Calu3 (cell line): ENCODE measurements at regions not wholly inside any gene's neighbourhood (a gene's known extent, or its start where the extent isn't known, plus 50 kb on each side); places are given as distances from the start of the nearest gene placed in this dataset.

ENCODE experiments used
- BruUV-seq: library from RNA; stranded (reverse); fragments of 400-500 nt; replicated peaks from 2 replicates; lab custom pipeline; 2021; lab: Mats Ljungman, UMichigan
- CTCF ChIA-PET: fragments of 300-600 bp; sonication (Branson Sonifier 250); formaldehyde crosslinking; loops from one replicate; lab custom pipeline; 2022; ENCODE audit warnings: antibody characterized with exemption; lab: Charles Lee
- DNase-seq: peaks from one replicate; pipeline ENCODE4 v3.0.0; 2022
- H3K27ac Mint-ChIP-seq: one replicate; pipeline ENCODE4 v1.8.0; 2022; ENCODE audit warnings: mixed read lengths; ENCODE audit not compliant: unreplicated experiment
- H3K27me3 Mint-ChIP-seq: one replicate; pipeline ENCODE4 v1.8.0; 2022; ENCODE audit warnings: mixed read lengths; ENCODE audit not compliant: unreplicated experiment
- H3K36me3 Mint-ChIP-seq: one replicate; pipeline ENCODE4 v1.8.0; 2022; ENCODE audit warnings: mild to moderate bottlenecking, moderate library complexity, mixed read lengths; ENCODE audit not compliant: insufficient read depth, unreplicated experiment
- H3K4me1 Mint-ChIP-seq: one replicate; pipeline ENCODE4 v1.8.0; 2022; ENCODE audit warnings: mild to moderate bottlenecking, low read depth, mixed read lengths; ENCODE audit not compliant: unreplicated experiment
- H3K4me3 Mint-ChIP-seq: one replicate; pipeline ENCODE4 v1.8.0; 2022; ENCODE audit warnings: mild to moderate bottlenecking, low read depth, moderate library complexity, mixed read lengths; ENCODE audit not compliant: unreplicated experiment
- H3K9me3 Mint-ChIP-seq: one replicate; pipeline ENCODE4 v1.8.0; 2022; ENCODE audit warnings: low read depth, mixed read lengths; ENCODE audit not compliant: unreplicated experiment
- intact Hi-C: fragments of 100-400 bp; cut with micrococcal nuclease; formaldehyde crosslinking; loops from one replicate; pipeline ENCODE4 v1.10.0; 2022; ENCODE audit not compliant: unreplicated experiment
- TF ChIP-seq, protein P1 (sequence below): fragments of 200-600 bp; IDR thresholded peaks from one replicate; pipeline ENCODE4 v1.8.0; 2022; ENCODE audit warnings: antibody characterized with exemption; ENCODE audit not compliant: unreplicated experiment

DNA sequence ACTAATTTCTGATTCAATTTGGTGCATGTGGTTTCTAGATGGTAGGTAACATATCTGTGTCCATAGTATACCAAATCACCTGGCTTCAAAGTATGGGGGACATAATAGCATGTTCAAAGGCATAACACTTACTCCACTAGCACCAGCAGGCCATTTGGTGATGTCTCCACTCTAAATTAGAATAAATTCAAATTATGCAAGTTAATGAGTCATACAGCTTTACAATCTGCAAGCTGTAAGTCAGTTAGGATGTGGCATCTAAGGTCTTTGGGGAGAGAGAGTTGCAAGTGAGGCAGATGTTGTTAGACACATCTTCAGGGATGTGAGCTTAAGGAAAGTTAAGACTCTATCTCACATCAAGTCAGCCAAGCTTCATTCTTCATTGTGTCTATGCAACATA, 506.4 kb upstream of the GRM3 start:
- no TSS peak for BruUV-seq
- intact Hi-C loops, result no loop called here
- Mint-ChIP-seq H3K27me3 (no peaks in the 10 kb centered on the region), H3K9me3 (no peaks in the 10 kb centered on the region), H3K4me1 (no peaks in the 10 kb centered on the region), H3K36me3 (no peaks in the 10 kb centered on the region), H3K4me3 (no peak overlapping the region), H3K27ac (no peak overlapping the region)
- CTCF ChIA-PET, result no interaction called here
- TF ChIP-seq, protein P1, sequence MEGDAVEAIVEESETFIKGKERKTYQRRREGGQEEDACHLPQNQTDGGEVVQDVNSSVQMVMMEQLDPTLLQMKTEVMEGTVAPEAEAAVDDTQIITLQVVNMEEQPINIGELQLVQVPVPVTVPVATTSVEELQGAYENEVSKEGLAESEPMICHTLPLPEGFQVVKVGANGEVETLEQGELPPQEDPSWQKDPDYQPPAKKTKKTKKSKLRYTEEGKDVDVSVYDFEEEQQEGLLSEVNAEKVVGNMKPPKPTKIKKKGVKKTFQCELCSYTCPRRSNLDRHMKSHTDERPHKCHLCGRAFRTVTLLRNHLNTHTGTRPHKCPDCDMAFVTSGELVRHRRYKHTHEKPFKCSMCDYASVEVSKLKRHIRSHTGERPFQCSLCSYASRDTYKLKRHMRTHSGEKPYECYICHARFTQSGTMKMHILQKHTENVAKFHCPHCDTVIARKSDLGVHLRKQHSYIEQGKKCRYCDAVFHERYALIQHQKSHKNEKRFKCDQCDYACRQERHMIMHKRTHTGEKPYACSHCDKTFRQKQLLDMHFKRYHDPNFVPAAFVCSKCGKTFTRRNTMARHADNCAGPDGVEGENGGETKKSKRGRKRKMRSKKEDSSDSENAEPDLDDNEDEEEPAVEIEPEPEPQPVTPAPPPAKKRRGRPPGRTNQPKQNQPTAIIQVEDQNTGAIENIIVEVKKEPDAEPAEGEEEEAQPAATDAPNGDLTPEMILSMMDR, result no peak
- no peak for DNase-seq

DNA sequence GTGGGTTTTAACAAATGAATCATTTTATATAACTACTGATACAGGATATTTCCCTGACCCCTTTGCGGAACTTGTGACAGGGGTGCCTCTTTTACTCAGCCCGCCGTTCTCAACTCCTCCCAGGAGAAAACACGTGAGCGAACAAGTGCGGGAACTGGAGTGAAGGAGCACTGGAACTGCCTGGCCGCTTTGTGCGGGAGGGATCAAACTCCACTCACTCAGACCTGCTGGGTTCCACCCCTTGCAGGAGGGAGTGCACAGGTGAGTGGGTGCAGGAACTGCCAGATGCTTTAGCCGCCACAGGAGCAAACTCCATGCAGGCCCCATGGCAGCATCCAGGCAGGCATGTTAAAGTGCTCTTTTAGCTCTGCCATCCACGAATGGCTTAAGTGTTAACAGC, 513.4 kb upstream of the GRM3 start:
- TF ChIP-seq, protein P1, result no peak
- no peak overlapping the region for H3K27ac Mint-ChIP-seq
- intact Hi-C loops, result no loop called here
- CTCF ChIA-PET, result no interaction called here
- H3K27me3 Mint-ChIP-seq, result no peaks in the 10 kb centered on the region
- no peak overlapping the region for H3K4me3 Mint-ChIP-seq
- peaks cover 2% of the 10 kb centered on the region for H3K4me1 Mint-ChIP-seq
- DNase-seq, result no peak
- no peaks in the 10 kb centered on the region for H3K36me3 Mint-ChIP-seq
- no TSS peak for BruUV-seq
- no peaks in the 10 kb centered on the region for H3K9me3 Mint-ChIP-seq

DNA sequence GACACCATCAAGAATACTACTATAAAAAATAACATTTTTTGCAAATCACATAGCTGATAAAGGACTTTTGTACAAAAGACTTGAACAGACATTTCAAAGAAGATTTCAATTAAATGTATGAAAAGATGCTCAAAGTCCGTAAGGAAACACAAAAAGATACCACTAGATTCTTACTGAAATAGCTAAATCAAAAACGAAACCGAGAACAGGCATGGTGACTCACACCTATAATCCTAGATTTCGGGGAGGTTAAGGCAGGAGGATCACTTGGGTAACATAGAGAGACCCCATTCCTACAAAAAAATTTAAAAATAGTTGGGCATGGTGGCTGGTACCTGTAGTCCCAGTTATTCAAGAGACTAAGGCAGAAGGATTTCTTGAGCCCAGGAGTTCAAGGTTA, 520.2 kb upstream of the GRM3 start:
- H3K4me3 Mint-ChIP-seq, result no peak overlapping the region
- H3K9me3 Mint-ChIP-seq, result no peaks in the 10 kb centered on the region
- BruUV-seq, result no TSS peak
- no peak overlapping the region for H3K27ac Mint-ChIP-seq
- TF ChIP-seq, protein P1, result no peak
- H3K27me3 Mint-ChIP-seq, result no peaks in the 10 kb centered on the region
- no peak for DNase-seq
- CTCF ChIA-PET, result no interaction called here
- peaks cover 8% of the 10 kb centered on the region for H3K4me1 Mint-ChIP-seq
- intact Hi-C loops, result no loop called here
- no peaks in the 10 kb centered on the region for H3K36me3 Mint-ChIP-seq

DNA sequence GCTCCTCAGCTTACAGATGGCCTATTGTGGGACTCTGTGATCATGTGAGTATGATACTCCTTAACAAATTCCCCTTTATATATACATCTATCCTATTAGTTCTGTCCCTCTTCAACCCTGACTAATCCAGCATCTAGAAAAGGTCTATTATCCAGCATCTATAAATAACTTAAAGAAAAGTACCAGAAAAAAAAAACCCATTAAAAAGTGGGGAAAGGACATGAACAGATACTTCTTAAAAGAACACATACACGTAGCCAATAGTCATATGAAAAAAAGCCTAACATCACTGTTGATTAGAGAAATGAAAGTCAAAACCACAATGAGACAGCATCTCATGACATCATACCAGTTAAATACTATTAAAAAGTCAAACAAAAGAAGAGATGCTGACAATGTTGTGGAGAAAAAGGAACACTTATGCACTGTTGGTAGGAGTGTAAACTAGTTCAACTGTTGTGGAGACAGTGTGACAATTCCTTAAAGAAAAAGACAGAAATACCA, 549.5 kb upstream of the GRM3 start:
- H3K9me3 Mint-ChIP-seq, result peaks cover 4% of the 10 kb centered on the region
- no peaks in the 10 kb centered on the region for H3K27me3 Mint-ChIP-seq
- CTCF ChIA-PET, result no interaction called here
- no peaks in the 10 kb centered on the region for H3K36me3 Mint-ChIP-seq
- DNase-seq, result no peak
- BruUV-seq, result no TSS peak
- TF ChIP-seq, protein P1, result no peak
- no peak overlapping the region for H3K27ac Mint-ChIP-seq
- intact Hi-C loops, result no loop called here
- H3K4me1 Mint-ChIP-seq, result no peaks in the 10 kb centered on the region
- H3K4me3 Mint-ChIP-seq, result no peak overlapping the region
